HG02884 (cell line): ENCODE measurements at regions not wholly inside any gene's neighbourhood (a gene's known extent, or its start where the extent isn't known, plus 50 kb on each side); places are given as distances from the start of the nearest gene placed in this dataset.

Experiments used
- ATAC-seq: cut with Tn5 transposase; IDR thresholded peaks from one replicate; pipeline ENCODE4 v1.9.1; 2021; ENCODE audit warnings: mild to moderate bottlenecking, moderate library complexity; ENCODE audit not compliant: unreplicated experiment

DNA sequence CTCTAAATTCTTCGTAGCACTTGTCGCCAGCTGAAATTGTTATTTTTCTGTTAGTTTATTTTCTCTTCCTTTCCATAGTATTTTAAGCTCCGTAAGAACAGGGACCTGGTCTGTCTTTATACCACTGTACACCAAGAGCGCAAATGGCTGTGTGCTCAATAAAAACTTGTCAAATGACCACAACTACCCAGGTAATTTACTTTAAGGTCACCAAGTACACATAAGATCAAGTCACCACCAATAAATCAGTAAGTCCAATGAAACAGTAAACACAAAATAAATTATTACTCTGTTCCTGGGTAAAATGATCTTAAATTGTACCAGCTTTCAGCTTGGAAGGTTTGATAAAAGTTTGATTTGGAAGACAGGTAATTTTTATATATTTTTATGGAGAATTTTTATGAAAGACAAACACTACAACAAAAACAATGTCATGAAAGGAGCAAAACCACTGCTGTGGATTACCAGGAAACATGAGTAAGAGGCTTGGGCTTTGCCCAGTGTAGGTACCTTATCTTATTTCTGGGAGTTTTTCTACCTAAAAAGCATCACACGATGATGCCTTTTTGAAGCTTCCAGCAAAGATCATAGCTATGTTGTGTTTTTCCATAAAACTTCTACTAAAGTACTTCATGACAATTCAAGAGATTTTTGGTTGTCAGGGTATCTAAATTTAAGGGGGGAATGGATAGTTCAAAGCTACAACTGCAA lies 406.8 kb downstream of the SHQ1 start:
- no peak for ATAC-seq

DNA sequence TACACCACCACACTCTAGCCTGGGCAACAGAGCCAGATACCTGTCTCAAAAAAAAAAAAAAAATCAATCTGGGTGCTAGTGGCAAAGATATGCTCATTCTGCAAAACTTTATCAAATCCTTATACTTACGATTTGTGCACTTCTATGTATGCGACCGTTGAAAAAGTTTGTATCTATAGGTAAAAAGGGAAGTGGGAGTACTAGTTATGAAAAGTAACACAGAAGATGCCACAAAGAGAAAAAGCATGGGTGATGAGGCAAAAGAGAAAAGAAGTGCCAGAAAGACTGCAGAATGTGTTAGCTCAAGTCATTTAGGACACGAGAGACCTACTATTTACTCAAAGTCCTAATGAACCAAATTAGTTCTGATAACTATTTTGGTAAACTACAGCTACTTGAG lies 407.8 kb downstream of the SHQ1 start:
- peak; percentile 39 for ATAC-seq

DNA sequence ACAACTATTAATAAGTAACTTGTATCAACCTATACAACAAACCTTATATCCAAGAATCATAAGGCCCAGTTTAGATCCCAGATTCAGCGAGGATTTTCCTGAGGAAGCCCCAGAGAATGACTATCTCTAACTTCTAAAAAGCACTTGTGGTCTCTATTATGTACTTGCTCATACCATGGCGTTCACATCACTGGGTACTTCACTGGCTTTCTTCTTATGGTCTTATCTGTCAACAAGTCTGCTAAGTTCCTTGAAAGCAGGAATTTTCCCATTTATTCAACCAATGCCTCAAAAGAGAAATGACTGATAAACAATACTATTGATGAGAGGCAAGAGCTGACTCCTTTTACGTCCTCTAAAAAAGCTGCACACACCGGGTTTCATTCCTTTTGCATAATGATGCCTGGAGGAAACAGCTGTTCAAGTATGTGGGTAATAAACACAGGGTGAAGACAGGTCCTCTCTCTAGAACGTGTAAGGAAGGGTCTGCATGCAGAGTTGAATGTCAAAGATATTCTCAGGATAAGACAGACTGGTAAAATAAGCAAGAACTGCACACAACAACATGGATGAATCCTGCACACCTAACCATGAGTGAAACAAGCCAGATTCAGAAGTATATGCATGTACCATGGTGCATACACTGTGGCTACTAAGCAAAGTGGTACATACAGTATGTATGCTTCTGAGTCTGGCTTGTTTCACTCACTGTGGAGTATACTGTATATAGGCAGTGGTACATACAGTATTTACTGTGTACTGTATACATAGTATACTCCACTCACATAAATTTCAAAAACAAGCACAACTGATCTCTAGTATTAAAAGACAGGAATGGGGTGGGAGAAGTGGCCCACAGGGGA lies 408.7 kb downstream of the SHQ1 start:
- ATAC-seq, result peak; percentile 41

DNA sequence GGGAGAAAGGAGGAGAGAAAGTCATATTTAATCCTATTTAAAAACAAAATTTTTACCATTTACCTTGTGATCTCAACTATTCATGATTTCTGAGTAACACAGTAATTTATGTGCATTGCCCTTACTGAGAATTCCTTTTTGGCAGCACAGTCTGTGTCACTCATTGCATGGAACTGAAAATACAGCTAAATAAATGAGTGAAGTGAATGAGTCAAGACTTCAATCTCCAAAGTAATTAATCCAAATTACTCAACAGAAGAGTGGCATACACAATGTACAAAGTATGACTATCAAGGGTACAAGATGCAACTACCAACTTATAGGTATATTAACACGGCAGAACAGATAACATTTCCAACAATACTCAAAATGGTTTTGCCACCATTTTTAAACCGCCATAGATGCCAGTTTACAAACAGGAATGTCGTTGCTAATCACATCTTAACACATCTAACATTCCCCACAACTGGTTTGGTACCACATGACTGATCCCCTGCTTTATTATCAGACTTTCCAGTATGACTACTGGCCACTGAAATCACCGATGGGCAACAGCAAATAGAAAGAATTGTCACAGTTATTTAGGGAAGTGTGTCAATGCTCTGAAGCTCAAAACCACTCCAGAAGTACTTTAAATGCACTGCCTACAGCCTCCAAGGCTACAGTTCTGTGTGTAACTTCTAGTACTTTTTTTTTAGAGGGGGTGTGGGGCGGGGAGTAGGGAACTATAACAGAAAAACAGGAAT lies 410.4 kb downstream of the SHQ1 start:
- no peak for ATAC-seq

DNA sequence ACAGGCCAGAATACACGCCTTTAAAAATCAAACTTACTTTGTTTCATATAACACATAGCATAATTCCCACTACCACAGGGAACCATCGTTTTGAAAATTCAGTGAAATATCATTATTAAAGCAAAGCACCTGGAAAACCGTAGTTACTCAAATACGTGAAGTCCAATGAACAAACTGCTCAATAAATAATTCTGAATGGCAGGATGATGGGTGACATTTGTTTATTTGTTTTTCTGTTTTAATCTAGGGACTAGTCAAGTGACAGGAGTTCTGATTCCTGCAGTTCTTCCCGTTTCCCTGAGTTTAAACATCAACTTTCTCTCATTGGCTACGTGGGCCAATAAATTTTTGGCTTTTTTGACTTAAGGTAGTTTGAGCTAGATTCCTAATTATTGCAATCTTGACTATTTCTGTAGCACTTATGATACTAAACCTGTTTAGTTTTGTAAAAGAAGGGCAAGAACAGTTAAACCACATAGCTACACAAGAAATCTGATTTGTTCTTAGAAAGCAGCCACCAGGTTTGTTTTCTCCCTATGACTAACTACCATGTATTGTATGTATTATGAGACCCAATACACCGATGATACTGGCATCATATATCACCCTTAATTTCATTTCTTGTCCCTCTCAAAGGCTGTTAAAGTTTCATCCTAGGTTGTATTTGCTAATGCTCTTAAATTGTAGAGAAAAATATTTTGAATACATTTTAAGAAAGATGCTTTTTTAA lies 411.2 kb downstream of the SHQ1 start:
- no peak for ATAC-seq

DNA sequence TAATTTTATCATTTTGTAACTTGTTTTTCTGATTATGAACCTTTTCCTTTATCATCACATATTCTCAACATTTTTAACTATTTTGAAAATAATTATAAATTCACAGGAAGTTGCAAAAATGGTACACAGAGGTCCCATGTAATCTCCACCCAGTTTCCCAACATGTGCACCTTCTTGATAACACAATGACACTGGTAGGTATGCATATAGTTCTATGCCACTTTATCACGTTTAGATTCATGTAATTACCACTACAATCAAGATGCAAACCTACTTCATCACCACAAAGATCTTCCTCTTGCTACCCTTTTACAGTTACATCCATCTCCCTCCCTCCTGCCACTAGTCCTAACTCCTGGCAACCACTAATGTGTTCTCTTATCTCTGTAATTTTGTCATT lies 413.9 kb downstream of the SHQ1 start:
- no peak for ATAC-seq

DNA sequence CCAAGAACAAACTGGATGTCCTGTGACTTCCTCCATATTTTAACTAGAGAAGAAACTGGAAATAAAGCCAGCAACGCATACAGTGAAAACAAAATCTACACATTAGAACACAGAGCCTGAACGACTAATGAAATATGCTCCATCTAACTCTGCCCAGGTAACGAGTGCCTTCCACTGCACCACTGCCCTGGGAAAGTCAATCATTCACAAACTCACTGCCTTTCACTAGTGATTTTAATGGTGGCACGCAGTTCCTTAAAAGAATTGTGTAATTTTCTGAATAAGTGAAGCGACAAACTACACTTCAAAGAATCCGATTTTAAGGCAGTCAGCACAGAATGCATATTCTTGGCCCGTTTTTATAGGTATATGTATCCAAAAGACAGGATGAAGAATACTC lies 416.0 kb downstream of the SHQ1 start:
- ATAC-seq, result no peak

DNA sequence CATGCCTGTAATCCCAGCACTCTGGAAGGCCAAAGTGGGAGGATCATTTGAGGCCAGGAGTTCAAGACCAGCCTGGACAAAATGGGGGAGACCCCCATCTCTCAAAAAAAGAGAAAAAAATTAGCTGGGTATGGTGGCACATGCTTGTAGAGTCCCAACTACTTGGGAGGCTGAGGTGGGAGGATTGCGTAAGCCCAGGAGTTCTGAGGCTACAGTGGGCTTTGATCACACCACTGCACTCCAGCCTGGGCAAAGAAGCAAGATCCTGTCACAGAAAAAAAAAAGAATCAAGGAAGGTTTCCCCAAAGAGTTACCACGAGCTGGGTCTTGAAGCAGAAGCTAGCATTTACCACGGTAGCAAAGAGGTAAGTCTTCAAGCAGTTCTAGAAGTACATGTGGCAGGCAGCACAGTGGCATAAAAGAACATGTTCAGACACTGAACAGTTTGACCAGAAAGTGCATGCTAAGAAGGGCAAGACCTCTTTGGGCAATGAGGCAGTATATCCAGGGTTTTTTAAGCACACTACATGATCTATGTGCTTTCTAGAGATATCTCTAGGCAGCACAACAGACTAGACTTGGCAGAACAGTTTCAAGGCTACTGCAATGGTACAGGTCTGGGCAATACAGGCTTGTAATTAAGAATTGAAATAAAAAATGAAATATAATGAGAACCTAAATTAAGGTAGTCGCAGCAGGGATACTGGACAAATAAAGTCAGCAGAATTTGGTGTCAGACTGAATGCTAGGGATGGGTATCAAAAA lies 418.5 kb downstream of the SHQ1 start:
- ATAC-seq, result no peak

DNA sequence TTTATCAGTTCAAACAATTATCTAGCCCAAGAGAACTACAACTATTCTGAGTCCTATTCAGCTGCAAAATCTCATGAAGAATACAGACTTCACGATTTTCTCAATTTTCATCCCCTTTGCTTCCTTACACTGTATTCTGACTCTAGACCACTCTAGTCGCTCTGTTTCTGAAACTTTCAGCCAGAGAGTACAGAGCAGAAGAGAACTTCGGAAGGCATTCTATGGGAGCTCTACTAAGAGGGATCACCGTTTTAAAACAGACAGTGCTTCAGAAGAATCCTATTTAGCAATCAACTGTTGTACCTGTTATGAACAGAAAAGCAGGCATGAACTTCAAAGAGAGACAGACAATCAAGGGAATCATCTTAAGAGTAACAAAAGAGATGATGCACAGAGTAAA lies 419.4 kb downstream of the SHQ1 start:
- no peak for ATAC-seq

DNA sequence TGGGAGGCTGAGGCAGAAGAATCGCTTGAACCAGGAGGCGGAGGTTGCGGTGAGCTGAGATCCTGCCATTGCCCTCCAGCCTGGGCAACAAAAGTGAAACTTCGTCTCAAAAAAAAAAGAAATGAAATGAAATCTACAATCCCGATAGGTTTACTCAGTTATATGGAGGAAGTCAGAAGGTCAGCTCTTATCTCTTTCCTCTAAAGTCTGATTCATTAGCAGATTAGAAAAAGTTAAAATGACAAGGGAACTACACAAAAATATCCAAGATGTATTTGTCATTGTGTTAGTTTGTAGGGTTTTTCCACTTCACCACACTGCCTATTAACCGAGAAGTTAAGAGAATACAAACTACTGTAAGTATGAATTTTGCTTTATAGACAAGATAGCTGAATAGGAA lies 420.6 kb downstream of the SHQ1 start:
- ATAC-seq, result no peak

DNA sequence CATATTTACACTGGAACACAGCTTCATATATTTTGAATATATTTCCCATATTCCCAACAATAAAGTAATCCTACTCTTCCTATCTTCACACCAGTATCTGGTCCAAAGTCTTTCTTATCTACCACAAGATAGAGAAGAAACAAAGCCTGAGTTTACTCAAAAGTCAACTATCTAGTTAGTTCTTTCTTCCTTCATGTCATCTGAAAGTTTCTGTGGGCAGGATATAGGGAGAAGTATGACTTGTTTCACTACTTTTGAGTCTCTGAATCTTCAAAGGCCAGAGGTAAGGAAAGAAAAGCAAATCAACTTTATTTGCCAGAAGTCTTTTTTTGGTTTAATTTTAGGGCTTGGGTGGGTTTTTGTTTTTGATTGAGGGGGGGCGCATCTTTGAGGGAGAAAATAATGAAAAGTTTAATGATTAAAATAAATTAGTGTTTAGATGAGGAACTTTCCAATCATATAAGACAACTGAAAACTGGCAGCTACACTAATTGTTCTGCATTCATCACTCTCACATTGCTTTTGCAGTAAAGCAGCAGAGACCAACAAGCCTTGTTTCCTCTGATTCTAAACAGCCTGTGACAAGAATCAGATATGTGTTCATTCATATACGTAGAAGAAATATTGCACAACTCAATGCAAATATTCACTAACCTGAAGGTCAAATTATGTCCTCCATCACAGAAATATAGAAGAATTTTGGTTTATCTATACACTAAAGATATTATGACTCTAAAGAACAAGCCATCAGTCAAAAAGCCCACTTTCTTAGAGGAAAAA lies 421.4 kb downstream of the SHQ1 start:
- ATAC-seq, result peak; percentile 86

DNA sequence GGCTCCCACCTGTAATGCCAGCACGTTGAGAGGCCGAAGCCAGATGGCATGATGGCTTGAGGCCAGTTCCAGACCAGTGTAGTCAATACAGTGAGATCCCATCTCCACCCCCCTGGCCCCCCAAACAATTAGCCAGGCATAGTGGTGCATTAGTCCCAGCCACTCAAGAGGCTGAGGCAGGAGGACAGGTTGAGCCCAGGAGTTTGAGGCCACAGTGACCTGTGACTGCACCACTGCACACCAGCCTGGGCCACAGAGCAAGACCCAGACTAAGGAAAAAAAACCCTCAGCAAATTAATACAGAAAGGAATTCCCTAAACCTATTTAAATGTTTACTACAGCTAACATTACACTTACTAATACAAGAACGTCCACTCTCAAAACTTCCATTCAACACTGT lies 424.6 kb downstream of the SHQ1 start:
- no peak for ATAC-seq

DNA sequence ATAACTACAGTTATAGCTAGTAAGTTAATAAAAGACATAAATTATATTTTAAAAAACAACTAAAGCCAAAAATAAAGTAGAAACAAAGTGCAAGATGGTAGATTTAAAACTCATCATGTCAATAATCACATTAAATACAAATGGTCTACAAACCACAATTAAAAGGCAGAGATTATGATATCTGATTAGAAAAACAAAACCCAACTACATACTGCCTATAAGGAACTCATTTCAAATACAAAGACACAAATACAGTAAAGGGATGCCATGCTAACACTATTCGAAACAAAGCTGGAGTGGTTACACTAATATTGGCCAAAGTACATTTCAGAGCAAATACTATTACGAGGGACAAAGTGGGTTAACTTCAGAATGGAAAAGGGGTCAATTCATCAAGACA lies 426.5 kb downstream of the SHQ1 start:
- no peak for ATAC-seq

DNA sequence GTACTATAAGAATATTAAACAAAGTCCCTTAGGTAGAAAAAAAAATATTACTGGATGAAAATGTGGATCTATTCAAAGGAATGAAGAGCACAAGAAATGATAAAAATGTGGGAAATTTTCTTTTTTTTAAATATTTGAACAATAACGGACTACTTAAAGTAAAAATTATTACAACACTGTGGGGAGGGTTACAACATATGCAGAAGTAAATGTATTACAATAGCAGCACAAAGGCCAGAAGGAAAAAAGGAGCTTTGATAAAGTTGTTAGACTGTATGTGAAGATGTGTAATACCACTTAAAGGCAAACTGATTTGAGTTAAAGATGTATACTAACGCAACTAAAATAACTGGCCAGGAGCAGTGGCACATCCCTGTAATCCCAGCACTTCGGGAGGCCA lies 427.1 kb downstream of the SHQ1 start:
- no peak for ATAC-seq

DNA sequence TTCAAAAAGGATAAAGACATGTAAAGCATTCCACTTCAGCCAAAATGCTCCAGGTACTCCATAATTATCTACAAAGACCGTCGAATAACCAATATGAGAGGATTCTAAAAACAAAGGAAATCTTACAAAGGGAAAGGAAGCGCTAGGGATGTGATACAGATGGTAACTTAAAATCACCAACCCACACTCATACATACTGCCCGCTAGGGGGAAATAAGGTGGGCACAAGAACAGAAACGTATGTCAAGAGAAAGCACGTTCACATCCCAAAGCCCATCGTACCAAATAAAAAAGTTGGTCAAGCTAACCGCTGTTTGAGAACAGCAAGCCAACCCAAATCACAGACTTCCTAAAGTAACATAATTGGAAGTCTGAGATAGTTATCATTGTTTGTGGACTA lies 429.4 kb downstream of the SHQ1 start:
- ATAC-seq, result no peak

DNA sequence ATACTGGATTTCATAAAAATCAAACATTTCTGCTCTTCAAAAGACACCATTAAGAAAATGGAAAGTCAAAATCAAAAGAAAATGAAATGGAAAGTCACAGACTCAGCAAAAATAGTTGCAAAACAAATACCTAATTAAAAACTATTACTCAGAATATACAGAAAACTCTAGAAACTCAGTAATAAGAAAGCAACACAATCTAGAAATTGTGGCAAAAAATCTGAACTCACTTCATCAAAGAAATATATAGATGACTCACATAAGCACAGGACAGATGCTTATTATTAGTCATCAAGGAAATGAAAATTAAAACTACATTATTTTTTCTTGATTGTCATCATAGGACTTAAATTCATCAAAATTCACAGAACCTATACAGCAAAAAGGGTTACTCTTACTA lies 430.0 kb downstream of the SHQ1 start:
- ATAC-seq, result no peak

DNA sequence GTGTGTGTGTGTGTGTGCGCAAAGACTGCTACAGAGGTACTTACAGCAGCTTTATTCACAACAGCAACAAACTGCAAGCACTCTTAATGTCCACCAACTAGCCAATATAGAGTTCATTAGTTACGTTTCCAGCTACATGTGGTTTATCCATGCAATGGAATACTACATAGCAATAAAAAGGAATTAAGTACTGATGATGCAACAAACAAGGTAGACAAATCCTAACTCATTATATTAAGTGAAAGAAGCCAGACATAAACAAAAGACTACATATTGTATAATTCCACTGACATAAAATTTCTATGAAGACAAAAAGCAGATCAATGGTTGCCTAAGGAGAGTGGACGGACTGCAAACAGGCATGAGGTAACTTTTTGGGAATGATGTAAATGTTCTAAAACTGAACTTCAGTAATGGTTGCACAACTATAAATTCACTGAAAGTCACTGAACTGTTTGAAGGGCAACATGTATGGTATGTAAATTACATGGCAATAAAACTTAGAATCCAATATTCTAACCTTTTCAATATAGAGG lies 433.7 kb downstream of the SHQ1 start:
- ATAC-seq, result no peak

DNA sequence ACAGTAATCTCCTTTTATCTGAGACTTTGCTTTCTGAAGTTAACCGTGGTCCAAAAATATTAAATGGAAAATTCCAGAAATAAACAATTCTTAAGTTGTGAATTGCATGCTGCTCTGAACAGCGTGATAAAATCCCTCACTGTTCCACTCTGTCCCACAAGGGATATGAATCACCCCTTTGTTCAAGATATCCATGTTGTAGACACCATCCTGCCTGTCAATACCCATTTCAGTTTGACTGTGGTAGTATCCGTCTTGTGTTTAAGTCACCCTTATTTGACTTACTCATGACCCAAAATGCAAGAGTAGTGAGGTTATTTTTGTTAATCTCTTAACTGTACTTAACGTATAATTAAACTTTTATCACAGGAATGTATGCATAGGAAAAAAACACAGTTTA lies 435.0 kb downstream of the SHQ1 start:
- ATAC-seq, result no peak

DNA sequence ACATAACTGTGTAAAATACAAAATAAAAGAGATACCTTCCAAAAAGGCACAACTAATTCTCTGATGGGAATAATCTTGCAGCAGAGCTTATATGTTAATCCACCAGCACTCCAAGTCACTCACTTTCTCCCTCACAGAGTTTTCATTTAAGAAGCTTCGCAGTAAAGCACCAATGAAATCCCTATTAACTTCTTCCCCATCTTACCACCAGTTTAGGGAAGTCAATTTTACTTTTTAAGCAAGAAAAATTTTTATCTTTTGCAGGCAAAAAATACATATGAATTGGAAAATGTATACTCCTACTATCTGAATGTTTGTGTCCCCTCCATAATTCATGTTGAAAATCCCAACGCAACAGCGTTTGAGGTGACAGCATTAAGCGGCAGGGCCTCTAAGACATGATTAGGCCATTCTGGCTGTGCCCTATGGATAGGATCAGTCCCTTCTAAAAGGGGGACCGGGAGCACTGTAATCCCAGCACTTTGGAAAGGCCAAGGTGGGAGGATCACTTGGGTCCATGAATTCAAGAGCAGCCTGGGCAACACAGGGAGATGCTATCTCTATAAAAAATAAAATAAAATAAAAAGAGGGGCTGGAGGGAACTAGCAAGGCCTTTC lies 435.8 kb downstream of the SHQ1 start:
- no peak for ATAC-seq
